GM12892 (cell line): ENCODE measurements at regions not wholly inside any gene's neighbourhood (a gene's known extent, or its start where the extent isn't known, plus 50 kb on each side); places are given as distances from the start of the nearest gene placed in this dataset.

Experiments used
- POLR2A ChIP-seq: IDR thresholded peaks from 2 replicates; pipeline ENCODE4 v1.6.1; 2011; ENCODE audit warnings: low read depth, low read length, control low read depth
- TAF1 ChIP-seq: IDR thresholded peaks from 2 replicates; pipeline ENCODE4 v1.6.1; 2011; ENCODE audit warnings: low read depth, mild to moderate bottlenecking, control low read depth, low read length, borderline replicate concordance

- TF ChIP-seq TAF1 (no peak), POLR2A (no peak)
Observed at GRCh38 chr6:1105833-1106400, 206.0 kb upstream of the FOXQ1 start.
